HG03066 (cell line): ENCODE measurements at regions not wholly inside any gene's neighbourhood (a gene's known extent, or its start where the extent isn't known, plus 50 kb on each side); places are given as distances from the start of the nearest gene placed in this dataset.
"Not testable (repeated sequence)": the region's sequence is repeated elsewhere in the genome, so short reads cannot be mapped to it uniquely, and the experiment has no call there.

ENCODE experiments used
- ATAC-seq: cut with Tn5 transposase; IDR thresholded peaks from one replicate; pipeline ENCODE4 v1.9.1; 2021; ENCODE audit warnings: low read depth; ENCODE audit not compliant: unreplicated experiment

- no peak for ATAC-seq
Observed at GRCh38 chr14:55803873-55804553, 224.0 kb downstream of the KTN1 start.

GRCh38 chr14:55805250-55805649 lies 225.2 kb downstream of the KTN1 start:
- ATAC-seq, result no peak

GRCh38 chr14:55807053-55807880 lies 227.3 kb downstream of the KTN1 start:
- ATAC-seq, result peak; percentile 75

GRCh38 chr14:55807881-55808379 lies 227.9 kb downstream of the KTN1 start:
- ATAC-seq, result no peak

- no peak for ATAC-seq
Observed at GRCh38 chr14:55813630-55814029, 233.6 kb downstream of the KTN1 start.

- ATAC-seq, result no peak
Observed at GRCh38 chr14:55814064-55814463, 234.1 kb downstream of the KTN1 start.

- no peak for ATAC-seq
Observed at GRCh38 chr14:55814873-55815272, 234.9 kb downstream of the KTN1 start.

GRCh38 chr14:55816225-55816624 lies 236.2 kb downstream of the KTN1 start:
- no peak for ATAC-seq

- peak; percentile 81 for ATAC-seq
Observed at GRCh38 chr14:55819610-55820304, 239.8 kb downstream of the KTN1 start.

- ATAC-seq, result no peak
Observed at GRCh38 chr14:55822906-55823305, 242.9 kb downstream of the KTN1 start.

- no peak for ATAC-seq
Observed at GRCh38 chr14:55832122-55832911, 252.3 kb downstream of the KTN1 start.

GRCh38 chr14:55832974-55833373 lies 253.0 kb downstream of the KTN1 start:
- no peak for ATAC-seq

GRCh38 chr14:55834390-55834789 lies 254.4 kb downstream of the KTN1 start:
- no peak for ATAC-seq

GRCh38 chr14:55835985-55836384 lies 256.0 kb downstream of the KTN1 start:
- no peak for ATAC-seq

GRCh38 chr14:55837467-55837866 lies 257.5 kb downstream of the KTN1 start:
- no peak for ATAC-seq

GRCh38 chr14:55838529-55839052 lies 258.6 kb downstream of the KTN1 start:
- no peak for ATAC-seq

- ATAC-seq, result not testable (repeated sequence)
Observed at GRCh38 chr14:55839301-55839947, 259.4 kb downstream of the KTN1 start.

- no peak for ATAC-seq
Observed at GRCh38 chr14:55840821-55841220, 260.8 kb downstream of the KTN1 start.

- ATAC-seq, result no peak
Observed at GRCh38 chr14:55841625-55842024, 261.6 kb downstream of the KTN1 start.
